Fibroblast of upper back skin (primary cell): ENCODE measurements at regions not wholly inside any gene's neighbourhood (a gene's known extent, or its start where the extent isn't known, plus 50 kb on each side); places are given as distances from the start of the nearest gene placed in this dataset.
A peak's percentile ranks its signal among the peaks of the same experiment; 100 is the strongest.

Experiments used
- DNase-seq: peaks from one replicate; pipeline ENCODE4 v3.0.0-alpha.2; 2013

GRCh38 chr1:80842796-80843195 lies 957.9 kb upstream of the ADGRL2 start:
- no peak for DNase-seq

GRCh38 chr1:80841261-80841660 lies 959.5 kb upstream of the ADGRL2 start:
- no peak for DNase-seq

DNA sequence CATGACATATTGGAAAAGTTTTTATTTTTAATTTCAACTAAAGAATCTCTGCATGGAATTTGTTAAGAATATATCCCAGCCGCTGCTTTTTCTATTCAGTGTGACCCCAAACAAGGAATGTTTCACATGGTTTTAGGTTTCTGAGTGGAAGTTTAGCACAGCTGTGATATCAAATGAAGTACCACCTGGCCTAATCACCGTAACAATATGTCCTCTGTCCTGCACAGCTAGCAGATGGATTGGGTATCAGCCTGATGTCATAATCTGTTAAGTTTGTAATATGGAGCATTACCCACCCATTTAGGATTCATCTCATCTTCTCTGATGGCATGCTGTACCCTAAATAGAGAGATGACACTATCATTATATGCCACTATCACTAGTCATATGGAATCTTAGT lies 963.7 kb upstream of the ADGRL2 start:
- no peak for DNase-seq

GRCh38 chr1:80836505-80836904 lies 964.2 kb upstream of the ADGRL2 start:
- no peak for DNase-seq

DNA sequence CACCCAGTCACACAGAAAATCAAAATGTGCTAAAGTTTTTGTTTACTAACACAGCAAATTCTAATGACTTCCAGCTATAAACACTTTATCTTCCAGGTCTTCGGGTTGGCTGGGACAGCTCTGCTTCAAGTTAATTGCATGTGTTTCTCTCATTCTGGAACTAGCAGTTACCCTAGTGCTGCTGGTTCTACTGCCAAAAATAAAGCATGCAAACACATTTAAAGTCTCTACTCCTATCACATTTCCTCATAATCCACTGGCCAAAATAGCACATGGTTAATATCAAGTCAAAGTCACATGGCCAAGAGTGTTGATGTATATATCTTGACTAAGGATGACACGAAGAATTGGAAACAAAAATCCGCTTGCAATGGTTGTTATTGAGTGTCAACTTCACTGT lies 973.1 kb upstream of the ADGRL2 start:
- DNase-seq = no peak

GRCh38 chr1:80825067-80825466 lies 975.7 kb upstream of the ADGRL2 start:
- DNase-seq = no peak

- no peak for DNase-seq
Observed at GRCh38 chr1:80818211-80818610, 982.5 kb upstream of the ADGRL2 start.

DNA sequence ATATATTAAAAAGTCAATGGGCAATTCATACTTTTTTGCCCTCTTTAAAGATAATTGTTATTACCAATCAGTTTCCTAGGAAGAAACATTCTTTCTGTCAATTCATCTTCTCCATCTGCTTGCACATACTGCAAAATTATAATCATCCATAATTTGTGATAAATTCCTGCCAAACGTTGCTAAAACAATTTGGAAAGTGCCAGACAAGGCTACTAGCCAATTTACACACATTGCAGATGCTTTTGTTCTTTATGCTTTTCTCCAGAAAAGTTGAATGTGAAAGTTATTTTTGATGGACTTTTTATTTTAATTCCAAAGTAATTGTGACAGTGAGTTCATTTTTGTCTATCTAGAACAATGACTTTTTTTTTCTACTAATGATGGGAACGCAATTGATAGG lies 992.8 kb upstream of the ADGRL2 start:
- DNase-seq = no peak

DNA sequence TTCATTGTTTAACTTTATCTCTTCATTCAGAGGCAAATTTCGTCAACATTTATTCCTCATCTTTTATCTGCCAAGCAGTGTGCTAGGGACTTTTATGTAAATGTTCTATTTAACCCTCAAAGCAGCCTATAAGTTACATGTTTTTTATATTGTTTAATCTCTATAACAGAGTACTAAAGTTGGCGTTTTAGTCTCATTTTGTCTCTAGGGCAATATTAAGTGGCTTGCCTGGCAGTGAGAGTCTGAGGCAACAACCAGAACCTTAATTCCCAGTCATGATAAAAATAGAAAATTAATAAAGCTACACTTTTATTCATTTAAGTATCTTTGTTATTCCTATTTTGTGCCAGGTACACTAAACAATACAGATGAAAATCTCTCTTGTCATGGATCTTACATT lies 994.3 kb upstream of the ADGRL2 start:
- no peak for DNase-seq

- no peak for DNase-seq
Observed at GRCh38 chr1:80801695-80802094, 999.0 kb upstream of the ADGRL2 start.

GRCh38 chr1:80799457-80799856 lies 1001.3 kb upstream of the ADGRL2 start:
- no peak for DNase-seq

DNA sequence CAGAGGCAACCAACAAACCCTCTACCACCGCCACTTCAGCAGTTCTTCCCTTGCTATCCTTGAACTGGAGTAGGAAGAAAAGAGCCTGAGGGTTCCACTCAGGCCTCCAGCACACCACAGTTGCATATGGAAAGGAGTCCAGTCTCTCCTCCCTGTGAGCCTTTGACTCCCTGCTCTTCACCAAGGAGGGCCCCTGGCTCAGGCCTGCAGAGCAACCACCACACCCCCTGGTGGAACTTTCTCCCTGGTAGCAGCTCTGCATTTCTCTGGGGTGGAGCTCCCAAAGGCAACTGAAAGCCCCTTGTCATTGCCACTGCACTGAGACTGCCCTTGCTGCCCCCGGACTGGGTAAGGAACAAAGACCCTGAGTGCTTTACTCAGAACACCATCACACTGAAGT lies 1021.5 kb upstream of the ADGRL2 start:
- no peak for DNase-seq

- DNase-seq = no peak
Observed at GRCh38 chr1:80778094-80778840, 1022.5 kb upstream of the ADGRL2 start.

DNA sequence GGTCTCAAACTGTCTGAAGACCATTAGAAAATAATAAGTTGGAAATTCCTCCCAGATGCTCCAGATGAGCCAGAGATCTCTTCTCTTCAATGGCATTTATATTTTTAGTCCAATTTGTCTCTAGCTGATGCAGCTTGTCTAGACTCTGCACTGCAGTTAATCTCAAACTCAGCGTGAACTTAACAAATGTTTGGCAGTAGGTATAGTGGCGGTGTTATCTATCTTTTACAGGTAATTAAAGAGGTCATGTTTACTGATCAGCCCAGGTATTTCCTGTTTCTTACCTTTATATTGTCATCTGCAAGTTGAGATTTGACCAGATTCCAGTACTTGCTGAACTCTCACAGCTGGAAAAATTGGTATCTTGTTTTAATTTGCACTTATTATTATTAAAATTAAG lies 1024.5 kb upstream of the ADGRL2 start:
- DNase-seq = no peak

GRCh38 chr1:80769208-80769750 lies 1031.5 kb upstream of the ADGRL2 start:
- DNase-seq = no peak

GRCh38 chr1:80767711-80768110 lies 1033.0 kb upstream of the ADGRL2 start:
- DNase-seq = no peak

GRCh38 chr1:80759354-80759753 lies 1041.4 kb upstream of the ADGRL2 start:
- no peak for DNase-seq

GRCh38 chr1:80755944-80756343 lies 1044.8 kb upstream of the ADGRL2 start:
- DNase-seq = no peak

DNA sequence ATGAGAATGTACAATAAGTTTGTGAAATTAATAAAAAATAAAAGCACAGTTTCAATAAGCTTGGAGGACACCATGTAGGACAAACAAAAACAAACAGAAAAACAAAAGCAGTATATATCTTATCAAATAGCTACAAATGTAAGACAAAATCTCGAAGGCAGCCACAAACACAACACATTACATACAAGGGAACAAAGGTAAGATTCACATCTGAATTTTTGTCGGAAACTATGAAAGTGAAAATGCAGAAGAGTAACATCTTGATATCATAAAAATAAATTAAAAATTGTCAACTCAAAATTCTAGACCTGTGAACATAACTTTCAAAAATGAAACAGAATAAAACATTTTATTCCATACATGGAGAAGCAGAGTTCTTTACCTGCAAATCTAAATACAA lies 1049.5 kb upstream of the ADGRL2 start:
- DNase-seq = no peak

DNA sequence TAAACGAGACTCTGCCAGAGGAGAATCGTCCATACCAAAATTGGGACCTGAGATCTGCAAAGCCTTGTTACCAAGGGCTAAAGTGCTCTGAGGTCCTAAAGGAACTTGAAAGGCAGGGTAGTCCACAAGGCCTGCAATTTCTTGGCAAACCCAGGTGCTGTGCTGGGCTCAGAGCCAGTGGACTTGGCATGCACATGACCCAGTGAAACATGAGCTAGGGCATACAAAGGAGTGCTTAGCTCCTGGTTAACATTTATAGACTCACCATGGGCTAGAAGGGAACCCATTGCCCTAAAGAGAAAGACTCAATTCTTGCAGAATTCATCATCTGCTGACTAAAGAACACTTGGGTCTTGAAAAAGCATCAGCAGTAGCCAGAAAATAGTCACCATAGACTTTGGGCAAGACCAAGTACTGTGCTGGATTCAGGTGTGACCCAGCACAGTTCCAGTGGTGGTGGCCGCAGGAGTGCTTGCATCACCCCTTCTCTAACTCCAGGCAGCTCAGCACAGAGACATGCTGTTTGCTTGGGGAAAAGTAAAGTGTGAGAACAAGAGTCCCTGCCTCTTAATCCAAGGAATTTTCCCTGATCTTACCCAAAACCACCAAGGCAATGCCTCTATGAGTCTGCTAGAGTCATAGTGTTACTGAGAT lies 1069.4 kb upstream of the ADGRL2 start:
- DNase-seq = no peak

DNA sequence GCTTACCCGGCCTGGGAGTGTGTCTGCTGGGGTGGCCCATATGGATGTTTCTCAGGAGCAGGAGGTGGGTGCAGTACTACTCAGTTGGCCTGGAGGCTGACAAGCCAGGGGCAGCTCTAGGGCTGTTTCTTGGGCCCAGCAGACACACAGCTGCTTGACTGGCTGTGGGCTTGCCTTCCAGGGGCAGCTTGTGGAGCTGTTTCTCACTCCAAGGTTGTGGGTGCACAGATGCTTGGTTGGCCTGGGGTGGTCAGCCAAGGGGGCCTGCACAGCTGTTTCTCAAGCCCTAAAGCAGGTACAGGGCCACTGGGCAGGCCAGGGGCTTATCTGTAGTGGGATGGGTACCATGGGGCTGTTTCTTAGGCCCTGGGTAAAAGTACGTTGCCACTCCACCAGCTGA lies 1078.1 kb upstream of the ADGRL2 start:
- no peak for DNase-seq

DNA sequence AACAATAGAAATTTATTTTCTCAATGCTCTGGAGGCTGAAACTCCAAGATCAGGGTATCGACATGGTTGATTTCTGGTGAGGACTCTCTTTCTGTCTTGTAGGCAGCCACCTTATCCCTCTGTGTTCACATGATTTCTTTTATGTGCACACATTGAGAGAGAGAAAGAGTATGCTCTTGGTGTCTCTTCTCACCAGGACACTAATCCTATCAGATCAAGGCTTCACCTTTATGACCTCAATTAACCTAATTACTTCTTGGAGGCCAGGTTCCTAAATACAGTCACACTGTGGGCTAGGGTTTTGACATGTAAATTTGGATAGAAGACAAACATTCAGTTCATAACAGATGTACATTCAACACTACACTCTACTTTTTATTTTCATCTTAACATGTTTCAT lies 1094.2 kb upstream of the ADGRL2 start:
- DNase-seq = no peak

GRCh38 chr1:80678438-80678837 lies 1122.3 kb upstream of the ADGRL2 start:
- no peak for DNase-seq

DNA sequence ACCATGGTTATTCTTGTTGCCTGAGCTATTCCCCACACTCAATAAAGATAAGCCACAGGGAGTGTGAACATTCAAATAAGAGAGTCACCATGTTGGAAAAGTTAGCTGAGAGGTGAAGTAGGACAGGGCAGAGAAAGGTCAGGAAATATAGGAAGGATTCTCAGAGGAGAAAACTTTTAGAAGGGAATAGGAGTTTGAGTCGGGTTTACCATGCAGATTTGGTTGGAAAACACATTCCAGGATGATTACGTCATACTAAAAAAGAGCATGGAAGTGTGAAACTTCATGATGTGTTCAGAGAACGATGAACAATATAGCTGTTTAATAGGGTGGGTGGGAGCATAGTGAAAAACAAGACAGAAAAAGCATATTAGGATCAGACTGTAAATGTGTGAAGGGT lies 1125.3 kb upstream of the ADGRL2 start:
- peak; percentile 27 for DNase-seq
